ENCODE measurements at regions not wholly inside any gene's neighbourhood (a gene's known extent, or its start where the extent isn't known, plus 50 kb on each side); places are given as distances from the start of the nearest gene placed in this dataset.

DNA sequence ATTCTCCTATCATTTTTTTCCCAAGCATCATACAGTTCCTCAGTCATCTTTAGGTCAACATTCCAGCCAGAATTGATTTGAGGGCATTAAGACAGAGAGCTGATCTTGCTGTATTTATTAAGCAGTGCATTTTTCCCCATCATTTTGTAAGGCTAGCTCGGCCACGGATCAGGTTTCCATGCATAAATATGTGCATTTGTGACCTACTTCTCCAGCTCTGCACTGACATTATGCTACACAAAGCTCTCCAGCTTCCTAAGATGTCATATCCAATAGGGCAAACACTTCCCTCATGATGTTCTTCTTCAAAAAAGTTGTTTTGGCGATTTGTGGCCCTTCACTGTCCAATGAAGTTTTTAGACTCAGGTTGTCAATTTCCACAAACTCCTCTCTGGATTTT, 202.6 kb downstream of the C7orf25 start:
- Histone ChIP-seq H2AFZ (ENCODE audit: low read depth, low read length) (no peak overlapping the region), H3K79me2 (replicated peaks; ENCODE audit: insufficient read depth, low read length) (no peaks in the 10 kb centered on the region), H3K9ac (ENCODE audit: low read length) (no peak overlapping the region), H3F3A (ENCODE audit: insufficient read depth, low read length, poor library complexity, severe bottlenecking) (no peaks in the 10 kb centered on the region), H3K4me3 (ENCODE audit: low read length) (no peak overlapping the region), H3K4me2 (ENCODE audit: low read length) (no peak overlapping the region), H3K36me3 (ENCODE audit: insufficient read depth, low read length) (no peaks in the 10 kb centered on the region), H4K20me1 (ENCODE audit: insufficient read depth) (no peaks in the 10 kb centered on the region), H3K9me2 (ENCODE audit: insufficient read depth, low read length) (no peaks in the 10 kb centered on the region), H3K27me3 (ENCODE audit: insufficient read depth, low read depth, low read length) (no peaks in the 10 kb centered on the region), H3K27ac (ENCODE audit: low read length) (no peak overlapping the region), H3K9me3 (ENCODE audit: low read length) (no peaks in the 10 kb centered on the region)
- no peak for TF ChIP-seq EZH2 (IDR thresholded peaks at IDR 0.05; ENCODE audit: borderline replicate concordance, insufficient read depth, low read length, poor library complexity, severe bottlenecking)
- TF ChIP-seq, protein P1, sequence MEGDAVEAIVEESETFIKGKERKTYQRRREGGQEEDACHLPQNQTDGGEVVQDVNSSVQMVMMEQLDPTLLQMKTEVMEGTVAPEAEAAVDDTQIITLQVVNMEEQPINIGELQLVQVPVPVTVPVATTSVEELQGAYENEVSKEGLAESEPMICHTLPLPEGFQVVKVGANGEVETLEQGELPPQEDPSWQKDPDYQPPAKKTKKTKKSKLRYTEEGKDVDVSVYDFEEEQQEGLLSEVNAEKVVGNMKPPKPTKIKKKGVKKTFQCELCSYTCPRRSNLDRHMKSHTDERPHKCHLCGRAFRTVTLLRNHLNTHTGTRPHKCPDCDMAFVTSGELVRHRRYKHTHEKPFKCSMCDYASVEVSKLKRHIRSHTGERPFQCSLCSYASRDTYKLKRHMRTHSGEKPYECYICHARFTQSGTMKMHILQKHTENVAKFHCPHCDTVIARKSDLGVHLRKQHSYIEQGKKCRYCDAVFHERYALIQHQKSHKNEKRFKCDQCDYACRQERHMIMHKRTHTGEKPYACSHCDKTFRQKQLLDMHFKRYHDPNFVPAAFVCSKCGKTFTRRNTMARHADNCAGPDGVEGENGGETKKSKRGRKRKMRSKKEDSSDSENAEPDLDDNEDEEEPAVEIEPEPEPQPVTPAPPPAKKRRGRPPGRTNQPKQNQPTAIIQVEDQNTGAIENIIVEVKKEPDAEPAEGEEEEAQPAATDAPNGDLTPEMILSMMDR (IDR thresholded peaks at IDR 0.05; ENCODE audit: poor library complexity, severe bottlenecking): no peak
- TF ChIP-seq EP300 (conservative IDR thresholded peaks at IDR 0.05; ENCODE audit: poor library complexity, severe bottlenecking): no peak
- TF ChIP-seq TAF1 (IDR thresholded peaks at IDR 0.05; ENCODE audit: low read depth): no peak
- TF ChIP-seq MXI1 (conservative IDR thresholded peaks at IDR 0.05; ENCODE audit: poor library complexity, severe bottlenecking): no peak
- TF ChIP-seq SMC3 (conservative IDR thresholded peaks at IDR 0.05; ENCODE audit: poor library complexity): no peak
- TF ChIP-seq POLR2AphosphoS5 (IDR thresholded peaks at IDR 0.05): no peak
- TF ChIP-seq, protein P2, sequence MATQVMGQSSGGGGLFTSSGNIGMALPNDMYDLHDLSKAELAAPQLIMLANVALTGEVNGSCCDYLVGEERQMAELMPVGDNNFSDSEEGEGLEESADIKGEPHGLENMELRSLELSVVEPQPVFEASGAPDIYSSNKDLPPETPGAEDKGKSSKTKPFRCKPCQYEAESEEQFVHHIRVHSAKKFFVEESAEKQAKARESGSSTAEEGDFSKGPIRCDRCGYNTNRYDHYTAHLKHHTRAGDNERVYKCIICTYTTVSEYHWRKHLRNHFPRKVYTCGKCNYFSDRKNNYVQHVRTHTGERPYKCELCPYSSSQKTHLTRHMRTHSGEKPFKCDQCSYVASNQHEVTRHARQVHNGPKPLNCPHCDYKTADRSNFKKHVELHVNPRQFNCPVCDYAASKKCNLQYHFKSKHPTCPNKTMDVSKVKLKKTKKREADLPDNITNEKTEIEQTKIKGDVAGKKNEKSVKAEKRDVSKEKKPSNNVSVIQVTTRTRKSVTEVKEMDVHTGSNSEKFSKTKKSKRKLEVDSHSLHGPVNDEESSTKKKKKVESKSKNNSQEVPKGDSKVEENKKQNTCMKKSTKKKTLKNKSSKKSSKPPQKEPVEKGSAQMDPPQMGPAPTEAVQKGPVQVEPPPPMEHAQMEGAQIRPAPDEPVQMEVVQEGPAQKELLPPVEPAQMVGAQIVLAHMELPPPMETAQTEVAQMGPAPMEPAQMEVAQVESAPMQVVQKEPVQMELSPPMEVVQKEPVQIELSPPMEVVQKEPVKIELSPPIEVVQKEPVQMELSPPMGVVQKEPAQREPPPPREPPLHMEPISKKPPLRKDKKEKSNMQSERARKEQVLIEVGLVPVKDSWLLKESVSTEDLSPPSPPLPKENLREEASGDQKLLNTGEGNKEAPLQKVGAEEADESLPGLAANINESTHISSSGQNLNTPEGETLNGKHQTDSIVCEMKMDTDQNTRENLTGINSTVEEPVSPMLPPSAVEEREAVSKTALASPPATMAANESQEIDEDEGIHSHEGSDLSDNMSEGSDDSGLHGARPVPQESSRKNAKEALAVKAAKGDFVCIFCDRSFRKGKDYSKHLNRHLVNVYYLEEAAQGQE (IDR thresholded peaks at IDR 0.05; ENCODE audit: borderline replicate concordance): no peak
- TF ChIP-seq RAD21 (conservative IDR thresholded peaks at IDR 0.05): no peak

DNA sequence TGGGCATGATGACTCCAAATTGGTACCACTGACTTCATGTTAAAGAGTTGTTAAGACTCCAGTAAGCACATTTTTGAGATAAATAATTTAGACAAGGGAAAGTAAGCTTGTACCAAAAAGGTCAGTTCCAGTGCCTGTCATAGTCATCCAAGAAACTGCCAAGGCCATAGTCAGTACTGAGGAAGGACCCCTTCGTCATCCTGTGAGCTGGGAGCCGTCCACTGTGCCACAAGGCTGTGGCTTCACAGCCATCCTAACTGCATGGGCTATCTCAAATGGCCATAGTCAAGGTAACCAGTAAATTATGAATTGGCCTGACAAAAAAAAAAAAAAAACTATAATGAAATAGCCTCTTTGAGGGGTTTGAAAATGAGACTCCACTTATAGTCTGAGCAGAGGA, 207.2 kb downstream of the C7orf25 start:
- no peaks in the 10 kb centered on the region for H3K9me3 ChIP-seq (ENCODE audit: low read length)
- H3K9ac ChIP-seq (ENCODE audit: low read length): no peak overlapping the region
- no peaks in the 10 kb centered on the region for H3K9me2 ChIP-seq (ENCODE audit: insufficient read depth, low read length)
- no peak for TF ChIP-seq TAF1 (IDR thresholded peaks at IDR 0.05; ENCODE audit: low read depth)
- no peak for TF ChIP-seq MXI1 (conservative IDR thresholded peaks at IDR 0.05; ENCODE audit: poor library complexity, severe bottlenecking)
- TF ChIP-seq, protein P2 (IDR thresholded peaks at IDR 0.05; ENCODE audit: borderline replicate concordance): no peak
- TF ChIP-seq, protein P1 (IDR thresholded peaks at IDR 0.05; ENCODE audit: poor library complexity, severe bottlenecking): no peak
- TF ChIP-seq EP300 (conservative IDR thresholded peaks at IDR 0.05; ENCODE audit: poor library complexity, severe bottlenecking): no peak
- no peak for TF ChIP-seq POLR2AphosphoS5 (IDR thresholded peaks at IDR 0.05)
- H3K79me2 ChIP-seq (replicated peaks; ENCODE audit: insufficient read depth, low read length): no peaks in the 10 kb centered on the region
- H3K27ac ChIP-seq (ENCODE audit: low read length): no peak overlapping the region
- no peaks in the 10 kb centered on the region for H3F3A ChIP-seq (ENCODE audit: insufficient read depth, low read length, poor library complexity, severe bottlenecking)
- H2AFZ ChIP-seq (ENCODE audit: low read depth, low read length): no peak overlapping the region
- H3K27me3 ChIP-seq (ENCODE audit: insufficient read depth, low read depth, low read length): no peaks in the 10 kb centered on the region
- H3K4me3 ChIP-seq (ENCODE audit: low read length): no peak overlapping the region
- no peak overlapping the region for H3K4me2 ChIP-seq (ENCODE audit: low read length)
- H3K36me3 ChIP-seq (ENCODE audit: insufficient read depth, low read length): no peaks in the 10 kb centered on the region
- no peaks in the 10 kb centered on the region for H4K20me1 ChIP-seq (ENCODE audit: insufficient read depth)

Measured in neural cell (in vitro differentiated cells).